ENCODE measurements at regions not wholly inside any gene's neighbourhood (a gene's known extent, or its start where the extent isn't known, plus 50 kb on each side); places are given as distances from the start of the nearest gene placed in this dataset.

DNA sequence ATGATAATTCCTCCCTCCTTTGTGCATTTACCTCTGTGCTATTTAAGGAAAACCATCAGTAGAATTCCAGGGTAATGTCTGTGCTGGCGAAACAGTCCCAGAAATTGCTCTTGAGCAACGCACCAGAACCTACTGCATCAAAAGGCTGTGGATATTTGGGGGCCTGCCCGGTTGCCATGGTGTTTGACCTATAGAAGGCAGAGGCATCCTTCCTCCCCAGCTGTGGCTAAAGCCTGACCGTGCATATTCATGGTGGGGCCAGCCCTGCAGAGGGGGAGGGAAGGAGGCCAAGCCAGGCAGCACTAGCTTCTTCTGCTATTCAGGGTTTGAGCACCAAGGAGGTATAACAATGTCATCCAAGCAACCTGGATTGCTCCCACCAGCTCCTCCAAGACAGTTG is 215.0 kb upstream of the E2F8 start:
- DNase-seq (ENCODE audit: low read depth), result no peak
- no peak overlapping the region for H3K4me3 ChIP-seq (ENCODE audit: low read depth, low read length)
- no peak for TF ChIP-seq POLR2A (IDR thresholded peaks at IDR 0.05; ENCODE audit: extremely low read depth, insufficient read length)
- TF ChIP-seq MYC (IDR thresholded peaks at IDR 0.05; ENCODE audit: low read depth, low read length), result no peak
- TF ChIP-seq CTCF (IDR thresholded peaks at IDR 0.05; ENCODE audit: low read depth, low read length), result no peak
- TF ChIP-seq, protein P1, sequence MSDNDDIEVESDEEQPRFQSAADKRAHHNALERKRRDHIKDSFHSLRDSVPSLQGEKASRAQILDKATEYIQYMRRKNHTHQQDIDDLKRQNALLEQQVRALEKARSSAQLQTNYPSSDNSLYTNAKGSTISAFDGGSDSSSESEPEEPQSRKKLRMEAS (IDR thresholded peaks at IDR 0.05; ENCODE audit: low read depth, low read length), result no peak

- no peak for DNase-seq (ENCODE audit: low read depth)
- TF ChIP-seq MYC (IDR thresholded peaks at IDR 0.05; ENCODE audit: low read depth, low read length) (no peak), POLR2A (IDR thresholded peaks at IDR 0.05; ENCODE audit: extremely low read depth, insufficient read length) (no peak), CTCF (IDR thresholded peaks at IDR 0.05; ENCODE audit: low read depth, low read length) (no peak)
- TF ChIP-seq, protein P1 (IDR thresholded peaks at IDR 0.05; ENCODE audit: low read depth, low read length), result no peak
- no peak overlapping the region for H3K4me3 ChIP-seq (ENCODE audit: low read depth, low read length)
Observed at GRCh38 chr11:19453651-19454257, 213.0 kb upstream of the E2F8 start.

- no peak overlapping the region for H3K4me3 ChIP-seq (ENCODE audit: low read depth, low read length)
- TF ChIP-seq CTCF (IDR thresholded peaks at IDR 0.05; ENCODE audit: low read depth, low read length), result no peak
- TF ChIP-seq, protein P1 (IDR thresholded peaks at IDR 0.05; ENCODE audit: low read depth, low read length), result no peak
- TF ChIP-seq POLR2A (IDR thresholded peaks at IDR 0.05; ENCODE audit: extremely low read depth, insufficient read length), result no peak
- no peak for TF ChIP-seq MYC (IDR thresholded peaks at IDR 0.05; ENCODE audit: low read depth, low read length)
- no peak for DNase-seq (ENCODE audit: low read depth)
Observed at GRCh38 chr11:19451609-19452008, 210.9 kb upstream of the E2F8 start.

DNA sequence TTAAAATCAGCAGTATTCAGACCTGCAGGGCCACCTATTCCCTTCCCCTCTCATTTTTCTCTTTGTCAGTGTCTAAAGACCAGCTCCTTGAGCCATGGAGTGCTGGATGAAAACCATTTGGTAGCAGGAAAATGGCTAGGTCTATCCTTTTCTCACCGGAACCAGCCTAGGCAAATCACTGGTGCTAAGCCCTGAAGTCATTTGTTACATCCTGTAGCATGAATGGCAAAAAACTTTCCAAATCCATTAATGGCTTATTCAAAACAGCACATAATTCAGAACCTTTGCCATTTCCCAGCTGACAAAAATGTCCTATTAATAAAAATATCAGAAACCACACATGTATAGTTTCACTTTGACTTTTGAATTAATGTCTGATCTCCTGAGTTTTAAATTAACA is 209.5 kb upstream of the E2F8 start:
- H3K4me3 ChIP-seq (ENCODE audit: low read depth, low read length), result no peak overlapping the region
- no peak for DNase-seq (ENCODE audit: low read depth)
- no peak for TF ChIP-seq POLR2A (IDR thresholded peaks at IDR 0.05; ENCODE audit: extremely low read depth, insufficient read length)
- TF ChIP-seq MYC (IDR thresholded peaks at IDR 0.05; ENCODE audit: low read depth, low read length), result no peak
- no peak for TF ChIP-seq CTCF (IDR thresholded peaks at IDR 0.05; ENCODE audit: low read depth, low read length)
- TF ChIP-seq, protein P1 (IDR thresholded peaks at IDR 0.05; ENCODE audit: low read depth, low read length), result no peak

GRCh38 chr11:19448651-19449050 is 207.9 kb upstream of the E2F8 start:
- DNase-seq (ENCODE audit: low read depth), result no peak
- no peak overlapping the region for H3K4me3 ChIP-seq (ENCODE audit: low read depth, low read length)
- TF ChIP-seq, protein P1 (IDR thresholded peaks at IDR 0.05; ENCODE audit: low read depth, low read length), result no peak
- no peak for TF ChIP-seq POLR2A (IDR thresholded peaks at IDR 0.05; ENCODE audit: extremely low read depth, insufficient read length)
- no peak for TF ChIP-seq CTCF (IDR thresholded peaks at IDR 0.05; ENCODE audit: low read depth, low read length)
- no peak for TF ChIP-seq MYC (IDR thresholded peaks at IDR 0.05; ENCODE audit: low read depth, low read length)

Measured in NB4 (cell line).